Fibroblast of villous mesenchyme (primary cell): ENCODE measurements at regions not wholly inside any gene's neighbourhood (a gene's known extent, or its start where the extent isn't known, plus 50 kb on each side); places are given as distances from the start of the nearest gene placed in this dataset.

Experiments used
- DNase-seq: peaks from one replicate; pipeline ENCODE4 v3.0.0-alpha.2; 2010; ENCODE audit warnings: low read depth
- H3K4me3 ChIP-seq: 2 replicates; pipeline ENCODE4 v1.5.1; 2011; ENCODE audit warnings: low read depth, mild to moderate bottlenecking, low read length
- TF ChIP-seq, protein P1 (sequence below): IDR thresholded peaks from 2 replicates; pipeline ENCODE4 v1.5.1; 2012; ENCODE audit warnings: low read depth, mild to moderate bottlenecking, low read length; ENCODE audit not compliant: insufficient read depth

DNA sequence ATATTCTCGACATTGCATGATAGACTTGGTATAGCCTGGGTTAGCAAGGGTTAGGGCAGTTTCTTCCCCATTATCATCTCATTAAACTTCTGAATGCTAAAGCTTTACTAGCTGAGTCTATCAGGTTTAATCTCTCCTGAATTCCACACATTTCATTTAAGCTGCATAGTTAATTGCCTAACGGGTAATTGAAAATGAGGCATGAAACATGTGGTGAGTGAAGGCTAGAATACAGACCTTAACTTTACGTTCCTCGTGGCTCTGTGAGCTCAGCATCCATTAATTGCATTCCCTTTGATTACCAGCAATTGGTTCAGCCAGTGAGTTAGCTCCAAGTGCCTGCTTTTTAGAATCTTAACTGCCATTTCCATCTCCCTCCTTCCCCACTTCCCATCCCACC lies 126.5 kb upstream of the MEX3C start:
- TF ChIP-seq, protein P1, sequence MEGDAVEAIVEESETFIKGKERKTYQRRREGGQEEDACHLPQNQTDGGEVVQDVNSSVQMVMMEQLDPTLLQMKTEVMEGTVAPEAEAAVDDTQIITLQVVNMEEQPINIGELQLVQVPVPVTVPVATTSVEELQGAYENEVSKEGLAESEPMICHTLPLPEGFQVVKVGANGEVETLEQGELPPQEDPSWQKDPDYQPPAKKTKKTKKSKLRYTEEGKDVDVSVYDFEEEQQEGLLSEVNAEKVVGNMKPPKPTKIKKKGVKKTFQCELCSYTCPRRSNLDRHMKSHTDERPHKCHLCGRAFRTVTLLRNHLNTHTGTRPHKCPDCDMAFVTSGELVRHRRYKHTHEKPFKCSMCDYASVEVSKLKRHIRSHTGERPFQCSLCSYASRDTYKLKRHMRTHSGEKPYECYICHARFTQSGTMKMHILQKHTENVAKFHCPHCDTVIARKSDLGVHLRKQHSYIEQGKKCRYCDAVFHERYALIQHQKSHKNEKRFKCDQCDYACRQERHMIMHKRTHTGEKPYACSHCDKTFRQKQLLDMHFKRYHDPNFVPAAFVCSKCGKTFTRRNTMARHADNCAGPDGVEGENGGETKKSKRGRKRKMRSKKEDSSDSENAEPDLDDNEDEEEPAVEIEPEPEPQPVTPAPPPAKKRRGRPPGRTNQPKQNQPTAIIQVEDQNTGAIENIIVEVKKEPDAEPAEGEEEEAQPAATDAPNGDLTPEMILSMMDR, result no peak
- no peak overlapping the region for H3K4me3 ChIP-seq
- no peak for DNase-seq

DNA sequence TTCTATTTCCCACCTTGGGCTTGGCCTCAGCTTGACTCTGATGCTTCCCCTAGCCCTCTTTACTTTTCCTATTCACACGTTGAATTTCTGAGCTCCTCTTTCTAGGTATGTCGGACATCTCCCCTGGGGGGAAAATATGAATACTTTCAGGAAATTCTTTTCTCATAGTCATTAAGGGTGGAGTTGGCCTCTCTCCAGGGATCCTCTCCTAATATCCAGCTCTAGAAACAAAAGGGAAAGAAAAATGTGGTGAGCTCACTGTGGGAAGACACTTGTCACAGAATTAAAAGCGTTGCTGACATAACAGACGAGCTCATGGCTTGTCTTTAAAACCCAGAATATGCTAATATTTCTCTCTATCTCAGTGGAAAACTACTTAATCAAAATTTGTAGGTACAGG lies 132.7 kb upstream of the MEX3C start:
- DNase-seq, result no peak
- H3K4me3 ChIP-seq, result no peak overlapping the region
- TF ChIP-seq, protein P1, result no peak

GRCh38 chr18:51330739-51331138 lies 133.3 kb upstream of the MEX3C start:
- TF ChIP-seq, protein P1, result no peak
- H3K4me3 ChIP-seq, result no peak overlapping the region
- no peak for DNase-seq

- TF ChIP-seq, protein P1, result no peak
- no peak overlapping the region for H3K4me3 ChIP-seq
- DNase-seq, result peak; percentile 1
Observed at GRCh38 chr18:51337406-51337805, 139.9 kb upstream of the MEX3C start.

DNA sequence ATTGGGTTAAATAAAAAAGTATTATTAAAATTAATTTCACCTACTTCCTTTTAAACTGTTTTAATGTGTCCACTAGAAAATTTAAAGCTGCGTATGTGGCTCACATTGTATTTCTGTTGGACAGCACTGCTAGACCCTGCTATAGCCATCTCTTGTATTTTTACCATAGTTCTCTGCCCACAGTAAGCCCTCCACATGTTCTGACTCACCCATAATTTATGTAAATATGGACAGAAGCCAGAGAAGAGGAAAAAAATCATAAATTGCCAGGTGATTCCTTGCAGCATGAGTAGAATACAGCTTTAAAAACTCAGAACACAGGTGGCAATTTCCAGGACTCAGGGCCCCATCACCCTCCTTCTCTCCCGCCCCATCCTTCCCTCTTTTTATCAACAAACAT lies 142.4 kb upstream of the MEX3C start:
- TF ChIP-seq, protein P1, result no peak
- peak; percentile 16 for DNase-seq
- no peak overlapping the region for H3K4me3 ChIP-seq

DNA sequence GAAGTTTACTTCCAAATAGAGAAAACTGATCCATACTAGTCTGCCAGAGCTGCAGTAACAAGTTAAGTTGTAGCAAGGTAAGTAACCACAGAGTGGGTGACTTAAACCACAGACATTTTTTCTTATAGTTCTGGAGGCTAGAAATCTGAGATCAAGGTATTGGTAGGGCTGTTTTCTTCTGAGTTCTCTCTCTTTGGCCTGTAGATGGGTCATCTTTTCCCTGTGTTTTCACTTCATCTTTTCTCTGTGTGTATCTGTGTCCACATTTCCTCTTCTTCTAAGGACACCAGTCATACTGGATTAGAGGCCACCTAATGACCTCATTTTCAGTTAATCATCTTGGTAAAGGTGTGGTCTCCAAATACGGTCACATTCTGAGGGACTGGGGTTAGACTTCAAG lies 142.9 kb upstream of the MEX3C start:
- no peak overlapping the region for H3K4me3 ChIP-seq
- TF ChIP-seq, protein P1, result no peak
- DNase-seq, result no peak

DNA sequence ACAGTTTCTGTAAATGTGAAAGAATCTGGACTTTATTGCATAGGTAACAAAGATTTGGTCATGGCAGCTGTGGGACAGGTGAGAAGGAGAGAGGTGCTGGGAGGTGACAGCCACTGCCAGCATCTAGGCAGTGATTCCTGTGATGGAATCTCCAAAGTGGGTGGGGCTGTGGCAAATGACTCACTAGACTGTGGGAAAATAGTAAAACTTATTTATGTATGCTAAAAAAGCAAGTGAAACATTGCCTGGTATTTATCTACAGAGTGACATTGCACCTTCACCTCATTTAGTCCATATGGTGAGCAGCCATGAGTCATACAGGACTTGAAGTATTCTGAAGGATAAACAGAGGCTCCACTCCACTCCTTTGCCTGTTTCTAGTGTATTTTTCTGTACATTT lies 145.3 kb upstream of the MEX3C start:
- peak; percentile 79 for DNase-seq
- TF ChIP-seq, protein P1, result no peak
- H3K4me3 ChIP-seq, result no peak overlapping the region
